Panc1 (cell line): ENCODE measurements at regions not wholly inside any gene's neighbourhood (a gene's known extent, or its start where the extent isn't known, plus 50 kb on each side); places are given as distances from the start of the nearest gene placed in this dataset.

ENCODE experiments used
- ATAC-seq: fragments of 200-7000 bp; cut with Tn5 transposase; 2 replicates; pipeline ENCODE4 v1.9.1; 2020; ENCODE audit warnings: mild to moderate bottlenecking, moderate library complexity
- BruUV-seq: library from RNA; stranded (reverse); fragments of 400-500 nt; replicated peaks from 2 replicates; lab custom pipeline; 2021; lab: Mats Ljungman, UMichigan
- CTCF ChIA-PET: fragments of 300-600 bp; sonication (Branson Sonifier 250); formaldehyde crosslinking; loops from one replicate; lab custom pipeline; 2022; ENCODE audit warnings: antibody characterized with exemption; lab: Charles Lee
- POLR2A ChIA-PET: fragments of 300-600 bp; sonication (Branson Sonifier 250); formaldehyde crosslinking; loops from one replicate; lab custom pipeline; 2022; ENCODE audit warnings: antibody characterized with exemption; lab: Charles Lee
- DNase-seq: peaks from one replicate; pipeline ENCODE4 v3.0.0-alpha.2; 2010; ENCODE audit warnings: low read depth, low spot score
- H3K27ac ChIP-seq: 2 replicates; pipeline ENCODE4 v1.5.1; 2011; ENCODE audit warnings: mild to moderate bottlenecking, low read length, inconsistent platforms
- H3K27me3 ChIP-seq: fragments of 200-500 bp; sonication (Bioruptor generic); 2 replicates; pipeline ENCODE4 v1.6.0; 2014; ENCODE audit warnings: low read length, inconsistent platforms; ENCODE audit not compliant: control insufficient read depth, insufficient read depth
- H3K36me3 ChIP-seq: fragments of 200-500 bp; sonication (Bioruptor generic); 2 replicates; pipeline ENCODE4 v1.5.1; 2014; ENCODE audit warnings: inconsistent platforms, mild to moderate bottlenecking, low read length, moderate library complexity; ENCODE audit not compliant: control insufficient read depth, insufficient read depth
- H3K4me1 ChIP-seq: 2 replicates; pipeline ENCODE4 v1.5.1; 2011; ENCODE audit warnings: inconsistent platforms, mild to moderate bottlenecking, low read length, moderate library complexity; ENCODE audit not compliant: control insufficient read depth, insufficient read depth
- H3K4me3 ChIP-seq, 2 experiments: 2 replicates each; pipeline ENCODE4 v1.5.1; 2011 to 2012; ENCODE audit warnings: low read depth in 2 of 2, low read length in 2 of 2, mild to moderate bottlenecking in 2 of 2, inconsistent platforms in 1 of 2, moderate library complexity in 1 of 2
- H3K9me3 ChIP-seq: fragments of 200-500 bp; sonication (Bioruptor generic); 2 replicates; pipeline ENCODE4 v1.5.1; 2014; ENCODE audit warnings: low read depth, mild to moderate bottlenecking, inconsistent platforms, low read length, moderate library complexity; ENCODE audit not compliant: control insufficient read depth, insufficient read depth
- CTCF ChIP-seq: fragments of 450-650 bp; IDR thresholded peaks from 2 replicates; pipeline ENCODE4 v1.5.1; 2017; ENCODE audit warnings: mild to moderate bottlenecking
- POLR2AphosphoS5 ChIP-seq: IDR thresholded peaks from 2 replicates; pipeline ENCODE4 v1.6.1; 2012; ENCODE audit warnings: mild to moderate bottlenecking, low read depth, low read length, moderate library complexity
- REST ChIP-seq, 2 experiments: IDR thresholded peaks; 2 replicates each; pipeline ENCODE4 v1.6.1; 2011 to 2012; ENCODE audit warnings: low read depth in 2 of 2, control low read depth in 1 of 2, low read length in 1 of 2, mild to moderate bottlenecking in 1 of 2, moderate library complexity in 1 of 2; ENCODE audit not compliant: insufficient read depth in 1 of 2
- SIN3A ChIP-seq: IDR thresholded peaks from 2 replicates; pipeline ENCODE4 v1.6.1; 2012; ENCODE audit warnings: low read depth, mild to moderate bottlenecking, low read length, moderate library complexity, borderline replicate concordance; ENCODE audit not compliant: insufficient read depth
- TCF7L2 ChIP-seq: IDR thresholded peaks from 2 replicates; pipeline ENCODE4 v1.6.1; 2011; ENCODE audit warnings: mild to moderate bottlenecking, low read depth, low read length, inconsistent platforms
- in situ Hi-C: cut with HindIII; loops from 2 replicates; pipeline ENCODE4 v1.10.0; 2016; ENCODE audit warnings: low sequenced_read_pairs, low pct_unique_long_range_greater_than_20kb
- intact Hi-C: fragments of 100-400 bp; cut with micrococcal nuclease; formaldehyde crosslinking; loops from one replicate; pipeline ENCODE4 v1.10.0; 2022; ENCODE audit not compliant: unreplicated experiment

GRCh38 chr4:156177941-156178340 is 224.3 kb upstream of the CTSO start:
- no TSS peak for BruUV-seq
- in situ Hi-C loops: no loop called here
- Histone ChIP-seq H3K4me1 (no peaks in the 10 kb centered on the region), H3K36me3 (no peaks in the 10 kb centered on the region), H3K4me3 (no peak overlapping the region), H3K9me3 (no peaks in the 10 kb centered on the region), H3K27ac (no peak overlapping the region), H3K27me3 (no peaks in the 10 kb centered on the region)
- ChIA-PET POLR2A (no interaction called here), CTCF (no interaction called here)
- intact Hi-C loops: no loop called here
- DNase-seq (no peak), ATAC-seq (no peak)
- TF ChIP-seq POLR2AphosphoS5 (no peak), SIN3A (no peak), TCF7L2 (no peak), CTCF (no peak), REST (IDR thresholded peaks at IDR 0.05; ENCODE audit: insufficient read depth in 1 of 2, low read depth in 2 of 2, low read length in 1 of 2) (no peak)

GRCh38 chr4:156176896-156177295 is 223.2 kb upstream of the CTSO start:
- DNase-seq (no peak), ATAC-seq (no peak)
- ChIA-PET POLR2A (no interaction called here), CTCF (no interaction called here)
- TF ChIP-seq TCF7L2 (no peak), CTCF (no peak), REST (IDR thresholded peaks at IDR 0.05; ENCODE audit: insufficient read depth in 1 of 2, low read depth in 2 of 2, low read length in 1 of 2) (no peak), POLR2AphosphoS5 (no peak), SIN3A (no peak)
- Histone ChIP-seq H3K27me3 (no peaks in the 10 kb centered on the region), H3K27ac (no peak overlapping the region), H3K4me3 (no peak overlapping the region), H3K36me3 (no peaks in the 10 kb centered on the region), H3K4me1 (no peaks in the 10 kb centered on the region), H3K9me3 (no peaks in the 10 kb centered on the region)
- in situ Hi-C loops (no loop called here), intact Hi-C loops (no loop called here)
- BruUV-seq: no TSS peak
